ENCODE measurements at regions not wholly inside any gene's neighbourhood (a gene's known extent, or its start where the extent isn't known, plus 50 kb on each side); places are given as distances from the start of the nearest gene placed in this dataset.

DNA sequence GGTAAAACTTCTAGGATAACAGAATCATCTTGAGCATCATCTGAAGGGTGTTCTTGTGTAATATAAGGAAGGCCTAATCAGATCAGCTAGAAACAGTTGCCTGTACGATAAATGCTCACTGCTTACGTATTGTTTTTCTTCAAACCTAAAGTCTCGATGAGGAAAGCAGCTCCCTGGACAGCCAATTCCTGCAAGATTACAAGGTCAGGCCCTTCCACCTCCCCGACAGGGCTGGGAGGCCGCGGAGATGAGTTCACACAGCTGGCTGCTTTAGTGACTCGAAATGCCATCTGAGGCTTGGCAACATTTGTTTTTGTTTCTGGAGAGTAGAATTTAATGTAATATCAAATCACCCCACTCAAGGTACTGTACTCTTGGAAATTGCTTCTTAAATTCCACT is 95.1 kb upstream of the PFKP start:
- no peak for DNase-seq (ENCODE audit: low spot score)
- TF ChIP-seq, protein P1, sequence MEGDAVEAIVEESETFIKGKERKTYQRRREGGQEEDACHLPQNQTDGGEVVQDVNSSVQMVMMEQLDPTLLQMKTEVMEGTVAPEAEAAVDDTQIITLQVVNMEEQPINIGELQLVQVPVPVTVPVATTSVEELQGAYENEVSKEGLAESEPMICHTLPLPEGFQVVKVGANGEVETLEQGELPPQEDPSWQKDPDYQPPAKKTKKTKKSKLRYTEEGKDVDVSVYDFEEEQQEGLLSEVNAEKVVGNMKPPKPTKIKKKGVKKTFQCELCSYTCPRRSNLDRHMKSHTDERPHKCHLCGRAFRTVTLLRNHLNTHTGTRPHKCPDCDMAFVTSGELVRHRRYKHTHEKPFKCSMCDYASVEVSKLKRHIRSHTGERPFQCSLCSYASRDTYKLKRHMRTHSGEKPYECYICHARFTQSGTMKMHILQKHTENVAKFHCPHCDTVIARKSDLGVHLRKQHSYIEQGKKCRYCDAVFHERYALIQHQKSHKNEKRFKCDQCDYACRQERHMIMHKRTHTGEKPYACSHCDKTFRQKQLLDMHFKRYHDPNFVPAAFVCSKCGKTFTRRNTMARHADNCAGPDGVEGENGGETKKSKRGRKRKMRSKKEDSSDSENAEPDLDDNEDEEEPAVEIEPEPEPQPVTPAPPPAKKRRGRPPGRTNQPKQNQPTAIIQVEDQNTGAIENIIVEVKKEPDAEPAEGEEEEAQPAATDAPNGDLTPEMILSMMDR (IDR thresholded peaks at IDR 0.05; ENCODE audit: extremely low read depth, insufficient read depth, missing control alignments) = no peak
- in situ Hi-C loops (cut with MboI; ENCODE audit: low pct_unique_long_range_greater_than_20kb, low sequenced_read_pairs, unreplicated experiment) = no loop called here

DNA sequence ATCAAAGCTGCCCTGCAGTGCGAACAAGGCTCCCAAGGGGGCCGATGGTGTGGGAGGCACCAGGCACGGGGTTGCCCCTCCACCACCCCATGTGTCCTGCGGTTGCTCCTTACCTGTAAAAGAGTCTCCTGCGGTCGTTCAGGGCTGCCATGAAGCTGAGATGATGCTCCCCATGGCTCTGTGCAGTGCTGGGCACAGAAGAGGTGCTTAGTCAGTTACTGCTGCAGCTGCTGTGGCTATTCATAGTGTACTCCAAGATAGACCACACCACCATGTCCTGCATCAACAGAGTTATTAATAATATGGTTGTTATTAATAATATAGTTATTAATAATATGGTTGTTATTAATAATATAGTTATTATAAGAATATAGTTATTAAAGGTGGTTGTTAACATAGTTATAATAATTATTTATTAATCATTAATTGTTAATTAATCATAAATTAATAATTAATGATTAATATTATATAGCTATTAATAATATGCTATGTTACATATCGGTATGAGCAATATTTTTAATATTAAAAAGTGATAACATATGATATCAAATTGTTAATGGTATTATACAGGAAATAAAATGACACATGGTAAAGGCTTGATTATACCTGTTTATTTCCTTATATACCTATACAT is 97.0 kb upstream of the PFKP start:
- TF ChIP-seq, protein P1 (IDR thresholded peaks at IDR 0.05; ENCODE audit: extremely low read depth, insufficient read depth, missing control alignments) = no peak
- no peak for DNase-seq (ENCODE audit: low spot score)
- in situ Hi-C loops (cut with MboI; ENCODE audit: low pct_unique_long_range_greater_than_20kb, low sequenced_read_pairs, unreplicated experiment) = no loop called here

DNA sequence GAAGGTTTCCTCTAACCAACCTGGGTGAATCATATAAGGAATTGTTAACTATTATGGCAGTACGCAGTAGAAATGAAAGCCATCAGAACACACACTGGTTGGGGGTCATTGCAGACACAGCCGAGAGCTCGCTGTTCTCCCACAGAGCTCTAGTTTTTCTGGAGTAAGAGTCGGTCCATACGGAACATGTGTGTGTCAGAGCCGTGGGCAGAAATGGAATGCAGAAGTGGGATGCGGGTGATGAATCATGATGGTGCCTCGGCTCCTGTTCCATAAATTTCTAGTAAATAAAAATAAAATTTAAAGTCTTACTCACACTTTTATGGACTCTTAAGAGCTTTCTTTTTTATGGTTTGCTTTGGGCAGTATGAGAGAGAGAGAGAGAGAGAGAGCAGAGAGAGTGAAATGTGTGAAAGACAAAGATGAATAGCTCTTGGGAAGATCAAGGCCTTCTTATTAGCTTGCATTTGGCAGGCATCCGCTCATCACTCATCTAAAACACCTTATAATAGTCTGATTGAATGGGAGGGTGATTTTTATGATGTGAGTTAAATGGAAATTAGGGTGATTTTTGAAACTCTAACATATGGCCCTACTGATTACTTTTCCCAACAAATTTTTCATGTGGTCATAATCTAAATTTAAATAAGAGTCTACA is 98.8 kb upstream of the PFKP start:
- in situ Hi-C loops (cut with MboI; ENCODE audit: low pct_unique_long_range_greater_than_20kb, low sequenced_read_pairs, unreplicated experiment) = no loop called here
- no peak for DNase-seq (ENCODE audit: low spot score)
- TF ChIP-seq, protein P1 (IDR thresholded peaks at IDR 0.05; ENCODE audit: extremely low read depth, insufficient read depth, missing control alignments) = no peak

DNA sequence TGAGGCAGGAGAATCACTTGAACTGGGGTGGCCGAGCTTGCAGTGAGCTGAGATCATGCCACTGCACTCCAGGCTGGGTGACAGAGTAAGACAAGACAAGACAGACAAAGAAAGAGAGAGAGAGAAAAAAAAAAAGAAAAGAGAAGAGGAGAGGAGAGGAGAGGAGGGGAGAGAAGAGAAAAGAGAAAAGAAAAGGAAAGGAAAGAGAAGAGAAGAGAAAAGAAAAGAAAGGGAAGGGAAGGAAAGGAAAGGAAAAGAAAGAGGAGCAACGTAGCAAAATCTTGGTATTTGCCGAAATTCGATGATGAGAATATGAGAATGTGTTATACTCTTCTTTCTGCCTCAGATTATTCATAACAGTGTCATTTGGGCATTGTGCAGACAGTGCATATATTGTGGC is 101.2 kb upstream of the PFKP start:
- DNase-seq (ENCODE audit: low spot score) = no peak
- in situ Hi-C loops (cut with MboI; ENCODE audit: low pct_unique_long_range_greater_than_20kb, low sequenced_read_pairs, unreplicated experiment) = no loop called here
- TF ChIP-seq, protein P1 (IDR thresholded peaks at IDR 0.05; ENCODE audit: extremely low read depth, insufficient read depth, missing control alignments) = no peak

DNA sequence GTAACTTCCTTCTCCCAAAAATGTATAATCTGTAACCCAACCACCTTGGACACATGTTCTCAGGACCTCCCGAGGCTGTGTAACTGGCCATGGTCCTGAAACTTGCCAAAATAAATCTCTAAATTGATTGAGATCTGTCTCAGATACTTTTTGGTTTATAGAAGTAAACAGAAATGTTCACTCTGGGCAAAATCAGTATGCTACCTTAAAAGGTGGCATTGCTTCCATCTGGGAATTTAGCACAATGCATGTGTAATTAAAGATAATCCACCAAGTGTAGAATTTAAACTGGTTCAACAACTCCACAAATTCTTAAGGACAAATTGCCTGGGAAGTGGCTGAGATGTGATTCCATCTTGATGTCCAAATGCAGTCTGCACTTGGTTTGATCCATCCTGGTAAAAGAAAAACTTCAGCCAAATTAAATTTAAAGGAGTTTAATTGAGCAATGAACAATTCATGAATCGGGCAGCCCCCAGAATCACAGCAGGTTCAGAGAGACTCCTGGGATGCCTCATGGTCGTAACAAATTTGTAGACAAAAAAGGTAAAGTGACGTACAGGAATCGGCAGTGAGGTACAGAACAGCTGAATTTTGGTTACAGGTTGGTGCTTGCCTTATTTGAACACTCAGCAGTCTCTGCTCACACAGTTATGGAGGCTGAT is 102.6 kb upstream of the PFKP start:
- in situ Hi-C loops (cut with MboI; ENCODE audit: low pct_unique_long_range_greater_than_20kb, low sequenced_read_pairs, unreplicated experiment) = no loop called here
- TF ChIP-seq, protein P1 (IDR thresholded peaks at IDR 0.05; ENCODE audit: extremely low read depth, insufficient read depth, missing control alignments) = no peak
- DNase-seq (ENCODE audit: low spot score) = no peak

DNA sequence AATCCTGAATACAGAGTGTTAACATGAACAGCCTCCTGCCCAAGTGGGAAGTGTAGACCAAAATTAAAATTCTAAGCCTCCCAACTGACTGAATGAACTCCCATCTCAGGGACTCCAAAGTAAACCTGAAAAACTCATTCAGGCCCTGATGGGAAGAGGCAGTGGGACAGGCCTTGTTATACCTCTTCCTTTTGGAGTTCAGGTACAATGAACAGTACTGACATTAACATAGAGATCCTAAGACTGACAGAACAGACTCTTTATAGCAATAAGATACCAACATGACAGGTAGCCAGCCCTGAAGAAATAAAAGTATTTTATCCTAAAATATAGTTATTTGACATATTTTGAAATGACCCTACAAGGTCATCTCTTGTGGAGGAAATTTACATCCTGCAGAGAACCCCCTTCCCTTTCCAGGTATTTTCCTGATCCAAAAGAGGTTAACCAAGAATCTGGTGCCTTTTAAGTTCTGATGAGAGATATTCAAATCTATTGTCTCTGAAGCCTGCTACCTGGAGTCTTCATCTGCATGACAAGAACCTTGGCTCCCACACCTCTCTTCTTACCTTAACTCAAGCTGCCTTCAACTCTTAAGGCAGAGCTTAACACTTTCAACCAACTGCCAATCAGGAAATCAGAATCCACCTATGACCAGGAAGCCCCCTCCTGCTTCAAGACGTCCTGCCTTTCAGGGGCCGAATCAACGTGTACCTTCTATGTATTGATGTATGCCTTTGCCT is 103.3 kb upstream of the PFKP start:
- no peak for DNase-seq (ENCODE audit: low spot score)
- TF ChIP-seq, protein P1 (IDR thresholded peaks at IDR 0.05; ENCODE audit: extremely low read depth, insufficient read depth, missing control alignments) = no peak
- in situ Hi-C loops (cut with MboI; ENCODE audit: low pct_unique_long_range_greater_than_20kb, low sequenced_read_pairs, unreplicated experiment) = no loop called here

Measured in GM13977 (cell line).